OCI-LY1 (cell line): ENCODE measurements at regions not wholly inside any gene's neighbourhood (a gene's known extent, or its start where the extent isn't known, plus 50 kb on each side); places are given as distances from the start of the nearest gene placed in this dataset.
"Not testable (repeated sequence)": the region's sequence is repeated elsewhere in the genome, so short reads cannot be mapped to it uniquely, and the experiment has no call there.

Experiments used
- H2AFZ ChIP-seq: fragments of 200-600 bp; sonication (generic), shearing (Covaris generic); 2 replicates; pipeline ENCODE4 v1.6.0; 2014; ENCODE audit warnings: antibody characterized with exemption, mild to moderate bottlenecking, low read length
- H3F3A ChIP-seq: fragments of 200-600 bp; sonication (generic), shearing (Covaris generic); 2 replicates; pipeline ENCODE4 v1.6.0; 2014; ENCODE audit warnings: mild to moderate bottlenecking, antibody characterized with exemption, low read length, moderate library complexity; ENCODE audit not compliant: insufficient read depth
- H3K27ac ChIP-seq: fragments of 200-600 bp; sonication (generic); 2 replicates; pipeline ENCODE4 v1.5.1; 2014; ENCODE audit warnings: low read length, mixed run types, mild to moderate bottlenecking, low read depth; ENCODE audit not compliant: poor library complexity, severe bottlenecking
- H3K27me3 ChIP-seq: fragments of 200-600 bp; sonication (generic); 2 replicates; pipeline ENCODE4 v1.6.0; 2014; ENCODE audit warnings: antibody characterized with exemption, mild to moderate bottlenecking, low read length, moderate library complexity; ENCODE audit not compliant: insufficient read depth
- H3K36me3 ChIP-seq: fragments of 200-600 bp; sonication (generic); 2 replicates; pipeline ENCODE4 v1.6.1; 2014; ENCODE audit warnings: mild to moderate bottlenecking, antibody characterized with exemption, low read length, moderate library complexity, mixed read lengths; ENCODE audit not compliant: insufficient read depth
- H3K4me1 ChIP-seq: fragments of 200-600 bp; sonication (generic); 2 replicates; pipeline ENCODE4 v1.5.1; 2014; ENCODE audit warnings: mild to moderate bottlenecking, low read length, moderate library complexity; ENCODE audit not compliant: insufficient read depth, severe bottlenecking
- H3K4me2 ChIP-seq: fragments of 200-600 bp; sonication (generic), shearing (Covaris generic); 2 replicates; pipeline ENCODE4 v1.6.1; 2014; ENCODE audit warnings: low read length
- H3K4me3 ChIP-seq: fragments of 200-600 bp; sonication (generic); 2 replicates; pipeline ENCODE4 v1.5.1; 2014; ENCODE audit warnings: low read length, low read depth, mild to moderate bottlenecking, mixed read lengths; ENCODE audit not compliant: poor library complexity, severe bottlenecking
- H3K79me2 ChIP-seq: fragments of 200-600 bp; shearing (Covaris generic); 2 replicates; pipeline ENCODE4 v1.6.1; 2016; ENCODE audit warnings: mixed run types, low read length, mixed read lengths; ENCODE audit not compliant: insufficient read depth
- H3K9ac ChIP-seq: fragments of 200-600 bp; sonication (generic), shearing (Covaris generic); 2 replicates; pipeline ENCODE4 v1.6.1; 2014; ENCODE audit warnings: mild to moderate bottlenecking, low read length, mixed read lengths
- H3K9me2 ChIP-seq: fragments of 200-600 bp; sonication (generic), shearing (Covaris generic); 2 replicates; pipeline ENCODE4 v1.6.1; 2014; ENCODE audit warnings: low read depth, mild to moderate bottlenecking, low read length, mixed read lengths
- H3K9me3 ChIP-seq: fragments of 200-600 bp; shearing (Covaris generic); 2 replicates; pipeline ENCODE4 v1.6.1; 2014; ENCODE audit warnings: low read length, mixed read lengths
- H4K20me1 ChIP-seq: fragments of 200-600 bp; sonication (generic), shearing (Covaris generic); 2 replicates; pipeline ENCODE4 v1.6.0; 2016; ENCODE audit warnings: mild to moderate bottlenecking, low read length; ENCODE audit not compliant: insufficient read depth
- CTCF ChIP-seq: fragments of 200-600 bp; sonication (generic), shearing (Covaris generic); IDR thresholded peaks from 2 replicates; pipeline ENCODE4 v1.5.1; 2017; ENCODE audit warnings: mild to moderate bottlenecking, antibody characterized with exemption, low read length, moderate library complexity, mixed read lengths
- EZH2 ChIP-seq: fragments of 200-600 bp; sonication (generic), shearing (Covaris generic); IDR thresholded peaks from 2 replicates; pipeline ENCODE4 v1.8.0; 2017; ENCODE audit warnings: borderline replicate concordance, mixed run types, mild to moderate bottlenecking, antibody characterized with exemption, low read length, moderate library complexity, mixed read lengths

GRCh38 chr6:10174056-10174455 lies 240.8 kb downstream of the TFAP2A start:
- Histone ChIP-seq H3F3A (no peaks in the 10 kb centered on the region), H3K4me2 (no peak overlapping the region), H3K9me2 (no peaks in the 10 kb centered on the region), H3K27ac (no peak overlapping the region), H3K9ac (no peak overlapping the region), H3K36me3 (no peaks in the 10 kb centered on the region), H4K20me1 (no peaks in the 10 kb centered on the region), H2AFZ (no peak overlapping the region), H3K4me1 (no peaks in the 10 kb centered on the region), H3K27me3 (no peaks in the 10 kb centered on the region), H3K9me3 (no peaks in the 10 kb centered on the region), H3K4me3 (no peak overlapping the region), H3K79me2 (no peaks in the 10 kb centered on the region)
- TF ChIP-seq EZH2 (no peak), CTCF (no peak)

- H3K4me2 ChIP-seq, H3K27ac ChIP-seq, H3K9me2 ChIP-seq, H3K4me1 ChIP-seq, H4K20me1 ChIP-seq, H3F3A ChIP-seq, H3K79me2 ChIP-seq, H3K27me3 ChIP-seq, H3K9me3 ChIP-seq, H3K4me3 ChIP-seq, H3K36me3 ChIP-seq, H3K9ac ChIP-seq, H2AFZ ChIP-seq: not testable (repeated sequence)
These were observed 243.2 kb downstream of the TFAP2A start for GRCh38 chr6:10171706-10172105.

- H2AFZ ChIP-seq, result no peak overlapping the region
- H3K9me3 ChIP-seq, result no peaks in the 10 kb centered on the region
- H3K4me2 ChIP-seq, result no peak overlapping the region
- H3K79me2 ChIP-seq, result no peaks in the 10 kb centered on the region
- H3K4me3 ChIP-seq, result no peak overlapping the region
- no peaks in the 10 kb centered on the region for H3K9me2 ChIP-seq
- TF ChIP-seq CTCF (no peak), EZH2 (no peak)
- H3K4me1 ChIP-seq, result no peaks in the 10 kb centered on the region
- no peaks in the 10 kb centered on the region for H4K20me1 ChIP-seq
- no peaks in the 10 kb centered on the region for H3F3A ChIP-seq
- no peak overlapping the region for H3K9ac ChIP-seq
- no peak overlapping the region for H3K27ac ChIP-seq
- no peaks in the 10 kb centered on the region for H3K27me3 ChIP-seq
- H3K36me3 ChIP-seq, result no peaks in the 10 kb centered on the region
These were observed 244.1 kb downstream of the TFAP2A start for GRCh38 chr6:10170816-10171215.

- Histone ChIP-seq H3F3A (no peaks in the 10 kb centered on the region), H3K79me2 (no peaks in the 10 kb centered on the region), H3K4me2 (no peak overlapping the region), H3K9me3 (no peaks in the 10 kb centered on the region), H2AFZ (no peak overlapping the region), H3K36me3 (no peaks in the 10 kb centered on the region), H3K9me2 (no peaks in the 10 kb centered on the region), H4K20me1 (no peaks in the 10 kb centered on the region), H3K4me3 (no peak overlapping the region), H3K9ac (no peak overlapping the region), H3K27ac (no peak overlapping the region), H3K4me1 (no peaks in the 10 kb centered on the region), H3K27me3 (no peaks in the 10 kb centered on the region)
- TF ChIP-seq CTCF, result no peak
- TF ChIP-seq EZH2, result no peak
These were observed 248.8 kb downstream of the TFAP2A start for GRCh38 chr6:10166031-10166430.
